K562 (cell line): ENCODE measurements at regions not wholly inside any gene's neighbourhood (a gene's known extent, or its start where the extent isn't known, plus 50 kb on each side); places are given as distances from the start of the nearest gene placed in this dataset.

ENCODE experiments used
- ATF2 ChIP-seq: sonication (generic); formaldehyde crosslinking; IDR thresholded peaks from 2 replicates; pipeline ENCODE4 v1.8.1; 2022; ENCODE audit warnings: missing genetic modification reagents
- ATF4 ChIP-seq: fragments of 450-650 bp; formaldehyde crosslinking; IDR thresholded peaks from 2 replicates; pipeline ENCODE4 v1.4.0; 2022; ENCODE audit warnings: mild to moderate bottlenecking, moderate library complexity
- BRD9 ChIP-seq: fragments of 450-650 bp; IDR thresholded peaks from 2 replicates; pipeline ENCODE4 v1.6.1; 2018; ENCODE audit warnings: low read depth; ENCODE audit not compliant: partially characterized antibody
- CHD2 ChIP-seq: IDR thresholded peaks from 2 replicates; pipeline ENCODE4 v1.6.1; 2011; ENCODE audit warnings: low read depth, low read length
- EP300 ChIP-seq: IDR thresholded peaks from 2 replicates; pipeline ENCODE4 v1.6.1; 2012; ENCODE audit warnings: low read length, improper control_type of control experiment
- ETS1 ChIP-seq: conservative IDR thresholded peaks from 2 replicates; pipeline ENCODE4 v1.6.1; 2011; ENCODE audit warnings: low read depth, mild to moderate bottlenecking, low read length; ENCODE audit not compliant: control insufficient read depth
- GATAD2B ChIP-seq: fragments of 450-650 bp; IDR thresholded peaks from 2 replicates; pipeline ENCODE4 v1.6.1; 2017; ENCODE audit warnings: mild to moderate bottlenecking, borderline replicate concordance
- HEY1 ChIP-seq: fragments of 250-450 bp; sonication (Bioruptor Pico); IDR thresholded peaks from 2 replicates; pipeline ENCODE4 v1.5.0; 2020; ENCODE audit warnings: mild to moderate bottlenecking, moderate library complexity, borderline replicate concordance
- HOXB6 ChIP-seq: fragments of 250-450 bp; sonication (Bioruptor Pico); IDR thresholded peaks from 2 replicates; pipeline ENCODE4 v1.5.1; 2022; ENCODE audit warnings: mild to moderate bottlenecking, borderline replicate concordance
- ILK ChIP-seq: fragments of 450-650 bp; IDR thresholded peaks from 2 replicates; pipeline ENCODE4 v1.6.1; 2016; ENCODE audit warnings: missing genetic modification characterization, low read depth, mild to moderate bottlenecking, missing compliant biosample characterization, moderate library complexity, borderline replicate concordance
- MTF1 ChIP-seq: fragments of 250-450 bp; sonication (Bioruptor Pico); IDR thresholded peaks from 2 replicates; pipeline ENCODE4 v1.9.0; 2021; ENCODE audit warnings: moderate library complexity, mild to moderate bottlenecking, inconsistent platforms, borderline replicate concordance
- MYC ChIP-seq, 2 experiments: fragments of 250-450 bp in 1 of 2; sonication (Bioruptor Pico) in 1 of 2; IDR thresholded peaks; 2 replicates each; pipeline versions ENCODE4 v1.5.1 to v1.6.1; 2012 to 2021; ENCODE audit warnings: low read depth in 2 of 2, borderline replicate concordance in 1 of 2, improper control_type of control experiment in 1 of 2, low read length in 1 of 2, mild to moderate bottlenecking in 1 of 2, moderate library complexity in 1 of 2
- NBN ChIP-seq: fragments of 450-650 bp; IDR thresholded peaks from 2 replicates; pipeline ENCODE4 v1.6.1; 2016; ENCODE audit warnings: low read depth, mild to moderate bottlenecking
- NCOR1 ChIP-seq: fragments of 450-650 bp; IDR thresholded peaks from 2 replicates; pipeline ENCODE4 v1.6.1; 2016; ENCODE audit warnings: mild to moderate bottlenecking, moderate library complexity
- NFXL1 ChIP-seq: fragments of 450-650 bp; formaldehyde crosslinking; IDR thresholded peaks from 2 replicates; pipeline ENCODE4 v1.4.0; 2021; ENCODE audit warnings: mild to moderate bottlenecking
- PHF21A ChIP-seq: fragments of 450-650 bp; IDR thresholded peaks from 2 replicates; pipeline ENCODE4 v1.6.1; 2017; ENCODE audit warnings: low read depth, borderline replicate concordance
- PYGO2 ChIP-seq: fragments of 450-650 bp; IDR thresholded peaks from 2 replicates; pipeline ENCODE4 v1.6.1; 2016; ENCODE audit warnings: mild to moderate bottlenecking, missing genetic modification characterization, moderate library complexity, missing compliant biosample characterization
- RBM25 ChIP-seq: fragments of 200-400 bp; formaldehyde crosslinking; IDR thresholded peaks from 2 replicates; pipeline ENCODE4 v1.6.1; 2018; ENCODE audit warnings: low read length, low read depth, moderate library complexity; ENCODE audit not compliant: severe bottlenecking
- SUPT5H ChIP-seq: fragments of 450-650 bp; IDR thresholded peaks from 2 replicates; pipeline ENCODE4 v1.6.1; 2016
- TAF9B ChIP-seq: fragments of 450-650 bp; IDR thresholded peaks from 2 replicates; pipeline ENCODE4 v1.6.1; 2018; ENCODE audit warnings: mild to moderate bottlenecking; ENCODE audit not compliant: partially characterized antibody
- ZFP36 ChIP-seq: fragments of 150-350 bp; IDR thresholded peaks from 2 replicates; pipeline ENCODE4 v1.6.1; 2018; ENCODE audit warnings: low read length, low read depth; ENCODE audit not compliant: partially characterized antibody
- ZFPM2 ChIP-seq: fragments of 250-450 bp; sonication (Bioruptor Pico); IDR thresholded peaks from 2 replicates; pipeline ENCODE4 v1.5.1; 2022; ENCODE audit warnings: mild to moderate bottlenecking
- ZNF512 ChIP-seq: IDR thresholded peaks from 2 replicates; pipeline ENCODE4 v1.6.1; 2016; ENCODE audit warnings: missing genetic modification characterization, missing compliant biosample characterization

GRCh38 chr22:27670701-27671412 is 130.7 kb downstream of the MN1 start (continued):
- TF ChIP-seq HEY1 (CRISPR knock-in tag) (no peak), RBM25 (peak; percentile 63), ZNF512 (tag) (no peak), NFXL1 (CRISPR knock-in tag) (no peak), PHF21A (no peak), GATAD2B (no peak), TAF9B (no peak), EP300 (peak; percentile 38; the same call in 1 of the 2 replicates), MTF1 (CRISPR knock-in tag) (no peak), CHD2 (0 out of 2 replicates have a peak, but pooled peaks have one; percentile 23), ZFP36 (peak; percentile 97), NBN (no peak), PYGO2 (no peak), SUPT5H (no peak), ATF2 (CRISPR knock-in tag) (no peak), ILK (tag) (no peak), ETS1 (no peak; the same call in 1 of the 2 replicates), BRD9 (peak; percentile 46), HOXB6 (CRISPR knock-in tag) (no peak), MYC (IDR thresholded peaks at IDR 0.05; ENCODE audit: low read depth, low read length) (0 out of 2 replicates have a peak, but pooled peaks have one; percentile 29), MYC (CRISPR knock-in tag; IDR thresholded peaks at IDR 0.05; ENCODE audit: borderline replicate concordance, low read depth) (no peak), ATF4 (CRISPR knock-in tag) (no peak), NCOR1 (peak; percentile 24; the same call in 1 of the 2 replicates), ZFPM2 (CRISPR knock-in tag) (no peak)
